T-helper 2 cell treated with Interferon-gamma antibody and Interleukin-4, amounts not matched to agents 100 ng/mL and 5 ng/mL, for 36 hours (primary cell): ENCODE measurements at regions not wholly inside any gene's neighbourhood (a gene's known extent, or its start where the extent isn't known, plus 50 kb on each side); places are given as distances from the start of the nearest gene placed in this dataset.

ENCODE experiments used
- intact Hi-C: fragments of 100-400 bp; cut with micrococcal nuclease; formaldehyde crosslinking; loops from one replicate; pipeline ENCODE4 v1.15.1; 2023

DNA sequence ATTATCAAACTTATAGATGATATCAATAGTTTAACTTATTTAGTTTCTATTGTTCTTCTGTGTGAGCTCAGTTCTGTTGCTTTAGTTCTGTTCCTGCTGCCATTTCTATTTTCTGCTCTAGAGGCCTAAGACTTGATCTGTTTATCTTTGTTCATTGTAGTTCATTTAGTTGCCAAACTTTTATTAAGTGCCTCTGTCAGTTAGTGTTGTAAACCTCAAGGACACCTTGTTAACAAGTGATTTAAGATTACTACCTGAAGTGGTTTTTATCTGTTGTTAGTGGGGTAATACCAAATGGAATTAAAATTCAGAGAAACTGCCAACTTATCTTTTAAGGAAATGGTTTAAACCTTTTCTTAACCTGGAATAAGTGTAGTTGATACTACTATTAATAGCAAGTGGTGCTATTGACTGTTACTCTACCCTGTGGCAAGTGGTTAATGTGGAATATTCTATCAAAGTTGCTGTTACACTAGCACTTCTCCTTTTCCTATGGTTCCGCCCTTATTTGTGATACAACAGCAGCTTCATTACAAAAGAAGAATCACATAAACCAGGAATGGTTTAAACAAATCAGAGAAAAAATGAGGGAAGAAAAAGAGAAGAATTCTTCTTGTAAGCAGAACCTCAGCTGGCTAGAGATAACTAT lies 500.6 kb upstream of the GOLIM4 start:
- intact Hi-C loops = no loop called here

GRCh38 chr3:168591587-168591986 lies 495.9 kb upstream of the GOLIM4 start:
- intact Hi-C loops = no loop called here

GRCh38 chr3:168589376-168589775 lies 493.7 kb upstream of the GOLIM4 start:
- intact Hi-C loops = no loop called here

DNA sequence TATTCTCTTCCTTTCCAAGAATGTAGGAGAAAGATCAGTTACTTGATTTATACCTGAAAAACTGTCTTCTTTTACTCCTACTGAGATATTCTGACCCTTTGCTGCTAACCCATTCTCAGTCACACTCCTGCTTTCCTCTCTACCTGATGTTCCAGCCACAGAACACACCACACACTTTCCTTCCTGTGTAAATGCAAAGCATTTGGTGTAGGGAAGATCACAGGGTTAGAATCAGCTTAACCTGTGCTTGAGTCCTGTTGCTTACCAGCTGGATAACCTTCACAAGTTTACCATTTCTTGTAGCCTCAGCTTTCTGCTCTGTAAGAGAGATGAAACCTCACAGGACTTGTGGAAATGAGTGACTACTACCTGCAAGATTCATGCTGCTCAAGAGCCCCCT lies 489.8 kb upstream of the GOLIM4 start:
- intact Hi-C loops = no loop called here

DNA sequence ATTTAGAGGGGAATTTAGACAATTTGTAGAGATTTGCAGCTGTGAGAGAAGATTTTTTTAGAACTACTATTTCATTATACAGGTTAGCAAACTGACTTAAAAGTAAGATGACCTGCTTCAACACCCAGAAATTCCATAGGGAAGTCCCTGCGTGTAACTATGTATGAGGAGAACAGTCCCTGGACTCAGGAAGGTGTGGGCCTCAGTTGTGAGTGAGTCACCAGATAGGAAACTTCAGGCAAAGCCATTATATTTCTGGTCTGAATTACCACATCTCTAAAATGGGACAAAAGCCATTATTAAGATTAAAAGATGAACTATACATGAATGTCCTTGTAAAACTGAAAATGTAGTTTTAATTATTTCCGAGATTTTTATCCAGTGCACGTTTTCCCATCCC lies 488.3 kb upstream of the GOLIM4 start:
- intact Hi-C loops = no loop called here

- intact Hi-C loops = no loop called here
Measured at GRCh38 chr3:168582503-168582902, 486.8 kb upstream of the GOLIM4 start.

- intact Hi-C loops = no loop called here
Measured at GRCh38 chr3:168581771-168582225, 486.1 kb upstream of the GOLIM4 start.

GRCh38 chr3:168579010-168579409 lies 483.3 kb upstream of the GOLIM4 start:
- intact Hi-C loops = no loop called here

DNA sequence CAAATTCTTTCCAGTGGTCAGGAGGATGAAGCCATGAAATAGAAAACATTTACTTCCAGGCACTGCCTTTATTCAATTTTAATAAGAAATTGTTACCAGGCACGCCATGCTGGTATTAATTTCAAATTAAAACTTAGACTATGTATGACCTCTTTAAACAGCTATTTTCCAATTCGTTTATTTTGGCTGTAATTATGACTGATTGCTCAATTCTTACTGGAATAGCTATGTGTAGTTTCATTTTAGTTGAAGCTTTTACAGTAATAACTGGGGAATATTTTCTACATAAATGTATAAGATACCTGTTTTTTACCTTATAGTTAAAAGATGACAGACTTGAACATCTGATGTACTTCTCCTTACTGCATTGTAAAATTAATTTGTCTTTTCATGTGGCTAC lies 480.0 kb upstream of the GOLIM4 start:
- intact Hi-C loops = no loop called here

DNA sequence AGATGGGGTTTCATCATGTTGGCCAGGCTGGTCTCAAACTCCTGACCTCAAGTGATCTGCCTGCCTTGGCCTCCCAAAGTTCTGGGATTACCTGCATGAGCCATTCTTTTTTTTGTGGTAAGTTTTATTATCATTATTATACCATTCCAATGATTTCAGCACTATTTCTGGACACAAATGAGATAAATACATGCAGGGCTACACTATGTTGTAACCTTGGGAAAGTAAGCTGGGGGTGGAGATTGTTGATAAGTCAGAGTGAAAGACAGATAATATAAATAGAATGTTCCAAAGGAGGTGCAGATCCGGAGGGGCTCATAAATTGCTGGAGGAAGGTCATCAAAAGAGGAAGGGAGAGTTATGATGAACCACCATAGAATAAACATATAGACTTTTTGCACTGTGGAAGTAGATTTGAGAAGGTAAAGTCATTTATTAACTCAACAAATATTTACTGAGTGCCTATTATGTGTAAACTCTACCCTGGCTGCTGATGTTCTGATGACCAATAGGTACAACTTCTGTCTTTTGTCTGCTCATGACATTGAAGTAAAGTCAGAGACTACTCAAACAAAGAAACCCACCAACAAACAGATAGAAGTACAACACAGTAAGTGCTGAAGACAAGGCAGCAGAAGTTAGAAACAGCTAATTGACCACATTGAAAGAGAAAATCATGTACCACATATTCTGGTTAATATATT lies 478.9 kb upstream of the GOLIM4 start:
- intact Hi-C loops = no loop called here

DNA sequence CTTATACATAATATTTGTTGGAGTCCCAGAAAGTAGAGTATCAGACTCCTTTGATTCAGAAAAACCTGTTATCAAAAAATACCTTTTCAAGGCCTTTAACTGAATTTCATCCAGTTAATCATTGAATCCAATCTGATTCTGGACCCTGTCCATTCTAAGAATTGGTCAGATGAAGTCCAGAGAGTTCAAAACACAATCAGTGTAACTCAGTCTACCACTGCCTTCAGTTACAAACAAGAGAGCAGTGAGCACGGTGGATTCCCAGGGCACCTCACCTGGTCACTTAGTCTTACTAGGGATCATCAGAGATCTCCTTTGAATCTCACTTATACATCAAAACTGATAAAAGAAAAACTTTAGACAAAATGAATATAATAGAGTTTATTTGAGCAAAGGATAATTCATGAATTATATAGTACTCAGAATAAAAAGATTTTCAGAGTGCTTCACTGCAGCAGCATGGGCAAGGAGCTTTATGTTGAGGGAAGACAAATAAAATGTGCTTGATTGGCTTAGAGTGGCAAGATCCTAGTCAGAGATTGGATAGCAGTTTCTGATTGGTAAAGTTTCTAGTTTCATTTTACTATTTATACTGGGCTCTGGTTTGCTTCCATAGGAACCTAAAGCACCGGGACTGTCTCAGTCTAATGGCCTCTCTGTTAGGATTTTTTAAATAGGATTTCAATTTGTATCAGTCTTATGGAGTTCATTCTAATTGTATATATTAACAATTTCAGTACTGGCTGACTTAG lies 474.9 kb upstream of the GOLIM4 start:
- intact Hi-C loops = no loop called here

- intact Hi-C loops = no loop called here
Measured at GRCh38 chr3:168558728-168559411, 463.1 kb upstream of the GOLIM4 start.

DNA sequence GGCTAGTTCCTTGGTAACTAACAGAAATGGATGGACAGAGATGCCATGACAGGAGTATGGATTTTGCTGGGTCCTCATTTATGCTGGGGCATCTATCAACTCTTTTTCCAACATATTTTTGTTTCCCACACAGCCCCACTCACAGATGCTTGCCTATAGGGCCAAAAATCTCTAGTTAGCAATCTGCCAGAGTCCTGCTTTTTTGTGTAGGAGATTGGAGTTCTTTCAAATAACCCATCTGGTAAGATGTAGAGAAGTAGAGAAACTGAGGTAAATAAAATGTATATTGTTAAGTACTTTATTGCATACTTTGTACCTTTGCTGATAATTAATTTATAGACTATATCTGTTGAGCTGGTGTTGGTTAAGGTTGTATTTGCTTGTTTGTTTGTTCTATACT lies 456.5 kb upstream of the GOLIM4 start:
- intact Hi-C loops = no loop called here

DNA sequence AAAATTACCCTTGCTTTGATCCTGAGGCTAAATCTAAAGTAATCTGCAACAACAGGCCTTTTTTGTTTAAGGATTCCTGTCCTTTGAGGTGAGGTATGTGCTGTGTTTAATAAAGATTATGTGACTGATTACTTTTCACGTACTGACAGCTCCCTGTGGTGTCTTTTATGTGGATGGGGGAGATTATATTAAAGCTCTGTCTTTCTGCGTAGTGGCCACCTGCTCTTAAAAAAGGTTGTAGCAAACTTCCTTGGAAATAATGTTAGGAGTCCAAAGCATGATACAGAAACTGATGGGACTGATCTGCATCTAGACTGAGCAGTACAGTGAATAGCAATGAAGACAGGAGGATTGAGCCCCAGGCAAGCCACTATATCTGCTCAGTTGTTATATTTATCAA lies 453.0 kb upstream of the GOLIM4 start:
- intact Hi-C loops = no loop called here

- intact Hi-C loops = no loop called here
Measured at GRCh38 chr3:168546707-168547106, 451.0 kb upstream of the GOLIM4 start.

- intact Hi-C loops = no loop called here
Measured at GRCh38 chr3:168545591-168545990, 449.9 kb upstream of the GOLIM4 start.

DNA sequence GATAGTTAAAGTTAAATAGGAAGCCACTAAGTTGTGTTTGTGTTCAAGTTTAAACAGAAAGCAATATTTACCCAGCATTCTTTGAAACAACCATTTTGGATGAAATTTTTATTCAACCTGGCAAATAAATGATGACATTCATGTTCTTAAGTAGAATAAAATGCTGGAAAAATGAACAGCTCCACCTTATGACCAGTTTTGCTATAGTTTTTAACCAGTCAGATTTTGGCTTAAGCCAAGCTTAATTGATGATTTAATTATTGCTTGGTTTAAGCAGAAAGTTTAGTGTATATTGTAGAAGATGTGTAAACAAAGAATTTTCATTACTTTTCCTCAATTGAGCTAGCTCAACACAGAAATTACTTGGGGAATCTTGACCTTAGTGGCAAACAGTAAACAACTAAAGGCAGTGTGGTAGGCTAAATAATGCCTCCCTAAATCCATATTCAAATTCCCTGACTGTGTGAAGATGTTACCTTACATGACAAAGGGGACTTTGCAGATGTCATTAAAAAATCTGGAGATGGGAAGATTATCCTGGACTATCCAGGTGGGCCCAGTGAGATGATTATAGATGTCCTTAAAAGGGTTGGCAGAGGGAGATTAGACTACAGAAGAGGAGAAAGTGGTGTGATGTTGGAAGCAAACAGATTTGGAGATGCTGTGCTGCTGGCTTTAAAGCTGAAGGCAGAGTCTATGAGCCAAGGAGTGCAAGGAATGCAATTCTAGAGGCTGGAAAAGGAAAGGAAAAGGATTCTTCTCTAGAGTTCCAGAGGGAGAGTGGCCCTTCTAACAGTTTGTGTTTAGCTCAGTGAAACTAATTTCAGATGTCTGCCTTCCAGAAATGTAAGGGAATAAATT lies 448.6 kb upstream of the GOLIM4 start:
- intact Hi-C loops = no loop called here

- intact Hi-C loops = no loop called here
Measured at GRCh38 chr3:168540726-168541125, 445.0 kb upstream of the GOLIM4 start.

DNA sequence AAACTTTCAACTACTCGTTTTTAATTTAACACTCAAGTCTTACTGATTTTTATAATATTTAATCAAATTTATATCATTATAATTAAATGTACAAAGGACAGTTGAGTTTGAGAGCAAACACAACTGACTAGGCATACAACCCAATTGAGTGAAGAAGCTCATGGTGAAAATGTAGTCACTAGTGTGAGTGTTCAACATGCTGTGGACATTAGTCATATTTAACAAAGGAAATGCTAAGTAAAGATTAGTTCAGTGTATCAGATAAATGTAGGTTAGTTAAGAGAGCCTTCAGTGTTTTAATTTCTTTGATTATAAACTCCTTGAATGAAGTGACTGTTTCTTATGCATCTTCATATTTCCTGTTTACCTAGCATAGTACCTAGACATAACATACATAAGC lies 444.2 kb upstream of the GOLIM4 start:
- intact Hi-C loops = no loop called here

GRCh38 chr3:168534761-168535160 lies 439.0 kb upstream of the GOLIM4 start:
- intact Hi-C loops = no loop called here

DNA sequence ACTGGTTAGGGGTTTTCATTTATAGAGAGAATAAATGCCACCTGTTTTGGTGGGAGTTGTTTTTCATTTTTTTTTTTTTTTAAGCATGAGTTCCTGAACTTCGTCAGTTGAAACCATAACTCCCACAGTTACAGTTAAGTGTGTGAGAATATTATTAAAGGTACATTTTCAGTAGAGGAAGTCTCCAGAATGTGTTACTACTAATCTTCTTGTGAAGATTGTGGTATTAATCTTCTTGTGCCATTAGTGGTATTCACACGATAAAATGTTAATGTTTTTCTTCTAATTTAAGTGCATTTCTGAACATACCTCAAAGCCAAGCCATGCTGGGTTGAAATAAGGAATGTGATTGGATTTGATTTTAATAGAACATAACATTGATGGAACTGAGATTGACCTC lies 437.9 kb upstream of the GOLIM4 start:
- intact Hi-C loops = no loop called here
